GM12872 (cell line): ENCODE measurements at regions not wholly inside any gene's neighbourhood (a gene's known extent, or its start where the extent isn't known, plus 50 kb on each side); places are given as distances from the start of the nearest gene placed in this dataset.

Source experiments
- CTCF ChIP-seq: IDR thresholded peaks from 3 replicates; pipeline ENCODE4 v1.5.1; 2011; ENCODE audit warnings: low read depth, mild to moderate bottlenecking, low read length, moderate library complexity; ENCODE audit not compliant: insufficient read depth

GRCh38 chr5:68440651-68441050, 225.1 kb downstream of the PIK3R1 start:
- no peak for TF ChIP-seq CTCF

- no peak for TF ChIP-seq CTCF
Observed at GRCh38 chr5:68441309-68442073, 225.9 kb downstream of the PIK3R1 start.

- TF ChIP-seq CTCF: no peak
Observed at GRCh38 chr5:68443091-68443490, 227.5 kb downstream of the PIK3R1 start.

GRCh38 chr5:68444048-68444447, 228.5 kb downstream of the PIK3R1 start:
- TF ChIP-seq CTCF: no peak

- TF ChIP-seq CTCF: no peak
Observed at GRCh38 chr5:68444833-68445232, 229.3 kb downstream of the PIK3R1 start.

- no peak for TF ChIP-seq CTCF
Observed at GRCh38 chr5:68445257-68446069, 229.9 kb downstream of the PIK3R1 start.

GRCh38 chr5:68446070-68446357, 230.5 kb downstream of the PIK3R1 start:
- TF ChIP-seq CTCF: no peak
